ENCODE measurements at regions not wholly inside any gene's neighbourhood (a gene's known extent, or its start where the extent isn't known, plus 50 kb on each side); places are given as distances from the start of the nearest gene placed in this dataset.

GRCh38 chr4:146110871-146111485, 64.5 kb upstream of the LSM6 start:
- no peaks in the 10 kb centered on the region for H3K9me3 ChIP-seq
- H3K4me1 ChIP-seq, result no peaks in the 10 kb centered on the region
- WGBS, 5 donors, result 59 to 77% (median 67%) methylated on average over 4 of the region's 4 CpGs
- TF ChIP-seq POLR2AphosphoS5 (IDR thresholded peaks at IDR 0.05) (no peak), CTCF (IDR thresholded peaks at IDR 0.05) (no peak), EP300 (IDR thresholded peaks at IDR 0.05) (no peak), POLR2A (IDR thresholded peaks at IDR 0.05) (no peak)
- no peaks in the 10 kb centered on the region for H3K36me3 ChIP-seq
- no peak overlapping the region for H3K27ac ChIP-seq
- no peak overlapping the region for H3K4me3 ChIP-seq
- DNase-seq, result peak in 1 of 2 donors; percentile 27
- no peaks in the 10 kb centered on the region for H3K27me3 ChIP-seq
- intact Hi-C loops (cut with DNase I; ENCODE audit: low total_unique reads), result no loop called here

- H3K4me3 ChIP-seq, result no peak overlapping the region
- H3K4me1 ChIP-seq, result no peaks in the 10 kb centered on the region
- no peaks in the 10 kb centered on the region for H3K27me3 ChIP-seq
- no peaks in the 10 kb centered on the region for H3K9me3 ChIP-seq
- H3K36me3 ChIP-seq, result no peaks in the 10 kb centered on the region
- TF ChIP-seq CTCF (IDR thresholded peaks at IDR 0.05) (no peak), POLR2A (IDR thresholded peaks at IDR 0.05) (no peak), POLR2AphosphoS5 (IDR thresholded peaks at IDR 0.05) (no peak), EP300 (IDR thresholded peaks at IDR 0.05) (no peak)
- WGBS, 5 donors, result 64 to 73% (median 68%) methylated on average over 1 of the region's 1 CpG
- no peak for DNase-seq
- H3K27ac ChIP-seq, result no peak overlapping the region
- intact Hi-C loops (cut with DNase I; ENCODE audit: low total_unique reads), result no loop called here
Measured at GRCh38 chr4:146108756-146109155, 66.8 kb upstream of the LSM6 start.

- Histone ChIP-seq H3K4me1 (no peaks in the 10 kb centered on the region), H3K9me3 (no peaks in the 10 kb centered on the region), H3K36me3 (no peaks in the 10 kb centered on the region), H3K27me3 (no peaks in the 10 kb centered on the region), H3K4me3 (no peak overlapping the region), H3K27ac (no peak overlapping the region)
- TF ChIP-seq POLR2A (IDR thresholded peaks at IDR 0.05) (no peak), EP300 (IDR thresholded peaks at IDR 0.05) (no peak), CTCF (IDR thresholded peaks at IDR 0.05) (no peak), POLR2AphosphoS5 (IDR thresholded peaks at IDR 0.05) (no peak)
- DNase-seq, result no peak
- WGBS, 5 donors, result 55 to 89% (median 73%) methylated on average over 3 of the region's 3 CpGs
- intact Hi-C loops (cut with DNase I; ENCODE audit: low total_unique reads), result no loop called here
Measured at GRCh38 chr4:146107587-146108240, 67.8 kb upstream of the LSM6 start.

- H3K27me3 ChIP-seq, result no peaks in the 10 kb centered on the region
- no peaks in the 10 kb centered on the region for H3K4me1 ChIP-seq
- peak overlapping the region in 1 of 5 donors; percentile 50 for H3K27ac ChIP-seq
- no peak for DNase-seq
- no peaks in the 10 kb centered on the region for H3K9me3 ChIP-seq
- TF ChIP-seq EP300 (IDR thresholded peaks at IDR 0.05) (no peak), POLR2A (IDR thresholded peaks at IDR 0.05) (no peak), POLR2AphosphoS5 (IDR thresholded peaks at IDR 0.05) (no peak), CTCF (IDR thresholded peaks at IDR 0.05) (no peak)
- H3K4me3 ChIP-seq, result no peak overlapping the region
- no peaks in the 10 kb centered on the region for H3K36me3 ChIP-seq
- 84 to 95% (median 92%) methylated on average over 1 of the region's 1 CpG for WGBS, 5 donors
- intact Hi-C loops (cut with DNase I; ENCODE audit: low total_unique reads), result no loop called here
Measured at GRCh38 chr4:146105464-146105863, 70.1 kb upstream of the LSM6 start.
